ENCODE measurements at regions not wholly inside any gene's neighbourhood (a gene's known extent, or its start where the extent isn't known, plus 50 kb on each side); places are given as distances from the start of the nearest gene placed in this dataset.

DNA sequence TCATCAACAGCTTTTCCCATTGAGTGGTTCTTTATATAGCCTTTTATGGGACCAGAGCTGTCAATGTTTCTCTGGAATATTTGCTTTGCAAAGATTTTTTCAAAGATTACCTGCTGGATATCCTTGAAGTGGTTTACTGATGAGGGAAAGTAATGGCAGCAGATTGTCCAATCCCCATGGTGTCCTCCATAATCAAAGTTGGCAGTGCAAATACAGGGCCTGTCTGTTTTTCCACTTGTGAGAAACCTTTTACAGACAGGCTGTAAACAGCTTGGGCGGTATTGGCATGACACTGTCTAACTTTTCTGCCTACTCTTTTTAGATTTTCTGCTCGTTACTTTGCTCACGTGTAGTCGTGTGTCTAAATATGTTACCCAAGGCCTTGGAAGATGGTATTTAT is 641.9 kb upstream of the NR3C2 start:
- H3K9me2 ChIP-seq (ENCODE audit: insufficient read depth), result no peaks in the 10 kb centered on the region
- H3K9ac ChIP-seq, result no peak overlapping the region
- H3K27ac ChIP-seq, result no peak overlapping the region
- H3K9me3 ChIP-seq (ENCODE audit: low read depth), result no peaks in the 10 kb centered on the region
- H3K27me3 ChIP-seq (replicated peaks; ENCODE audit: insufficient read depth), result no peaks in the 10 kb centered on the region
- no peaks in the 10 kb centered on the region for H3K79me2 ChIP-seq (ENCODE audit: insufficient read depth)
- in situ Hi-C loops (cut with MboI), result no loop called here
- no peaks in the 10 kb centered on the region for H3F3A ChIP-seq (ENCODE audit: insufficient read depth)
- no peak overlapping the region for H3K4me2 ChIP-seq (ENCODE audit: unreplicated experiment)
- H3K4me1 ChIP-seq (ENCODE audit: insufficient read depth), result no peaks in the 10 kb centered on the region
- DNase-seq, result no peak
- H2AFZ ChIP-seq, result no peak overlapping the region
- no peaks in the 10 kb centered on the region for H3K36me3 ChIP-seq (ENCODE audit: low read depth)
- TF ChIP-seq EZH2 (IDR thresholded peaks at IDR 0.05; ENCODE audit: insufficient read depth, poor library complexity, severe bottlenecking), result no peak
- TF ChIP-seq EZH2phosphoT487 (IDR thresholded peaks at IDR 0.05; ENCODE audit: insufficient read depth, low read depth), result no peak
- WGBS, 2 experiments (ENCODE audit: low coverage in 1 of 2, low lambda C conversion rate in 2 of 2, missing lambda C conversion rate in 2 of 2), result 77 to 84% methylated on average over 4 of the region's 4 CpGs
- no peak overlapping the region for H3K4me3 ChIP-seq
- H4K20me1 ChIP-seq (ENCODE audit: insufficient read depth), result no peaks in the 10 kb centered on the region

GRCh38 chr4:149077181-149077580 is 635.0 kb upstream of the NR3C2 start:
- H3K27ac ChIP-seq, result no peak overlapping the region
- in situ Hi-C loops (cut with MboI), result no loop called here
- no peaks in the 10 kb centered on the region for H3K79me2 ChIP-seq (ENCODE audit: insufficient read depth)
- H3K9me3 ChIP-seq (ENCODE audit: low read depth), result no peaks in the 10 kb centered on the region
- H3K9ac ChIP-seq, result no peak overlapping the region
- no peaks in the 10 kb centered on the region for H3K27me3 ChIP-seq (replicated peaks; ENCODE audit: insufficient read depth)
- no peaks in the 10 kb centered on the region for H3K4me1 ChIP-seq (ENCODE audit: insufficient read depth)
- no peak overlapping the region for H2AFZ ChIP-seq
- 37 to 61% methylated on average over 1 of the region's 1 CpG for WGBS, 2 experiments (ENCODE audit: low coverage in 1 of 2, low lambda C conversion rate in 2 of 2, missing lambda C conversion rate in 2 of 2)
- no peaks in the 10 kb centered on the region for H3F3A ChIP-seq (ENCODE audit: insufficient read depth)
- H3K36me3 ChIP-seq (ENCODE audit: low read depth), result no peaks in the 10 kb centered on the region
- H3K4me3 ChIP-seq, result no peak overlapping the region
- no peak overlapping the region for H3K4me2 ChIP-seq (ENCODE audit: unreplicated experiment)
- DNase-seq, result no peak
- H4K20me1 ChIP-seq (ENCODE audit: insufficient read depth), result no peaks in the 10 kb centered on the region
- TF ChIP-seq EZH2 (IDR thresholded peaks at IDR 0.05; ENCODE audit: insufficient read depth, poor library complexity, severe bottlenecking), result no peak
- no peak for TF ChIP-seq EZH2phosphoT487 (IDR thresholded peaks at IDR 0.05; ENCODE audit: insufficient read depth, low read depth)
- no peaks in the 10 kb centered on the region for H3K9me2 ChIP-seq (ENCODE audit: insufficient read depth)

GRCh38 chr4:149076401-149076800 is 634.2 kb upstream of the NR3C2 start:
- WGBS, 2 experiments (ENCODE audit: low coverage in 1 of 2, low lambda C conversion rate in 2 of 2, missing lambda C conversion rate in 2 of 2), result 0 to 6% methylated on average over 1 of the region's 1 CpG
- Histone ChIP-seq H3K4me2 (ENCODE audit: unreplicated experiment) (no peak overlapping the region), H4K20me1 (ENCODE audit: insufficient read depth) (no peaks in the 10 kb centered on the region), H2AFZ (no peak overlapping the region), H3K9ac (no peak overlapping the region), H3K9me3 (ENCODE audit: low read depth) (no peaks in the 10 kb centered on the region), H3K4me1 (ENCODE audit: insufficient read depth) (no peaks in the 10 kb centered on the region), H3K9me2 (ENCODE audit: insufficient read depth) (no peaks in the 10 kb centered on the region), H3K4me3 (no peak overlapping the region), H3K27me3 (replicated peaks; ENCODE audit: insufficient read depth) (no peaks in the 10 kb centered on the region), H3F3A (ENCODE audit: insufficient read depth) (no peaks in the 10 kb centered on the region), H3K27ac (no peak overlapping the region), H3K36me3 (ENCODE audit: low read depth) (no peaks in the 10 kb centered on the region), H3K79me2 (ENCODE audit: insufficient read depth) (no peaks in the 10 kb centered on the region)
- in situ Hi-C loops (cut with MboI), result no loop called here
- TF ChIP-seq EZH2 (IDR thresholded peaks at IDR 0.05; ENCODE audit: insufficient read depth, poor library complexity, severe bottlenecking), result no peak
- no peak for TF ChIP-seq EZH2phosphoT487 (IDR thresholded peaks at IDR 0.05; ENCODE audit: insufficient read depth, low read depth)
- no peak for DNase-seq

DNA sequence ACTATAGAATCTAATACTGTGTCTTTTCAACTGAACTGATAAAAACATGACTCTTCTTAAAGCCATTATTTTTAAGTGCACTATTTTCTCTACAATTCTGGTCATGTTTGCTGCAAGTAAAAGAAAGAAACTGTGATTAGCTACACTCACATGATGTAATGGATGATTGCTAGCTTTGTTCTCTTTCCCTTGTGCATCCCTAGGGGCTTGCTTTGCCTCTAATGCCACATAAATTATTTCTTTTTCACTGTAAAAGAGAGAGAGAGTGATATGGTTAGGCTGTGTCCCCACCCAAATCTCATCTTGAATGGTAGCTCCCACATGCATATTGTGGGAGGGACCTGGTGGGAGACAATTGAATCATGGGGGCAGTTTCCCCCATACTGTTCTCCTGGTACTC is 630.2 kb upstream of the NR3C2 start:
- in situ Hi-C loops (cut with MboI), result no loop called here
- H3F3A ChIP-seq (ENCODE audit: insufficient read depth), result no peaks in the 10 kb centered on the region
- H3K9ac ChIP-seq, result no peak overlapping the region
- DNase-seq, result no peak
- H3K9me3 ChIP-seq (ENCODE audit: low read depth), result no peaks in the 10 kb centered on the region
- H3K9me2 ChIP-seq (ENCODE audit: insufficient read depth), result no peaks in the 10 kb centered on the region
- no peaks in the 10 kb centered on the region for H3K79me2 ChIP-seq (ENCODE audit: insufficient read depth)
- H2AFZ ChIP-seq, result no peak overlapping the region
- H3K4me2 ChIP-seq (ENCODE audit: unreplicated experiment), result no peak overlapping the region
- H4K20me1 ChIP-seq (ENCODE audit: insufficient read depth), result no peaks in the 10 kb centered on the region
- H3K27me3 ChIP-seq (replicated peaks; ENCODE audit: insufficient read depth), result no peaks in the 10 kb centered on the region
- H3K36me3 ChIP-seq (ENCODE audit: low read depth), result no peaks in the 10 kb centered on the region
- no peak overlapping the region for H3K4me3 ChIP-seq
- H3K4me1 ChIP-seq (ENCODE audit: insufficient read depth), result no peaks in the 10 kb centered on the region
- no peak for TF ChIP-seq EZH2phosphoT487 (IDR thresholded peaks at IDR 0.05; ENCODE audit: insufficient read depth, low read depth)
- no peak for TF ChIP-seq EZH2 (IDR thresholded peaks at IDR 0.05; ENCODE audit: insufficient read depth, poor library complexity, severe bottlenecking)
- H3K27ac ChIP-seq, result no peak overlapping the region

GRCh38 chr4:149065753-149066152 is 623.5 kb upstream of the NR3C2 start:
- no peak for DNase-seq
- WGBS, 2 experiments (ENCODE audit: low coverage in 1 of 2, low lambda C conversion rate in 2 of 2, missing lambda C conversion rate in 2 of 2), result 80 to 100% methylated on average over 1 of the region's 1 CpG

More at GRCh38 chr4:149065753-149066152, 623.5 kb upstream of the NR3C2 start:
- in situ Hi-C loops (cut with MboI), result no loop called here
- Histone ChIP-seq H3K9me3 (ENCODE audit: low read depth) (no peaks in the 10 kb centered on the region), H3F3A (ENCODE audit: insufficient read depth) (no peaks in the 10 kb centered on the region), H3K4me3 (no peak overlapping the region), H3K4me1 (ENCODE audit: insufficient read depth) (no peaks in the 10 kb centered on the region), H3K36me3 (ENCODE audit: low read depth) (no peaks in the 10 kb centered on the region), H4K20me1 (ENCODE audit: insufficient read depth) (no peaks in the 10 kb centered on the region), H2AFZ (no peak overlapping the region), H3K9ac (no peak overlapping the region), H3K79me2 (ENCODE audit: insufficient read depth) (no peaks in the 10 kb centered on the region), H3K27ac (no peak overlapping the region), H3K27me3 (replicated peaks; ENCODE audit: insufficient read depth) (no peaks in the 10 kb centered on the region), H3K9me2 (ENCODE audit: insufficient read depth) (no peaks in the 10 kb centered on the region), H3K4me2 (ENCODE audit: unreplicated experiment) (no peak overlapping the region)
- TF ChIP-seq EZH2 (IDR thresholded peaks at IDR 0.05; ENCODE audit: insufficient read depth, poor library complexity, severe bottlenecking), result no peak
- TF ChIP-seq EZH2phosphoT487 (IDR thresholded peaks at IDR 0.05; ENCODE audit: insufficient read depth, low read depth), result no peak
